ENCODE measurements at regions not wholly inside any gene's neighbourhood (a gene's known extent, or its start where the extent isn't known, plus 50 kb on each side); places are given as distances from the start of the nearest gene placed in this dataset.
"Not testable (repeated sequence)": the region's sequence is repeated elsewhere in the genome, so short reads cannot be mapped to it uniquely, and the experiment has no call there.

- no peak overlapping the region for H3K9ac ChIP-seq (ENCODE audit: insufficient read length)
- H3K9me3 ChIP-seq (ENCODE audit: low read depth, low read length) = no peaks in the 10 kb centered on the region
- no peak for TF ChIP-seq POLR2AphosphoS5 (IDR thresholded peaks at IDR 0.05; ENCODE audit: borderline replicate concordance, low read depth, low read length)
- TF ChIP-seq FOXP2 (optimal IDR thresholded peaks at IDR 0.05; ENCODE audit: control extremely low read depth, extremely low read length, insufficient read depth) = no peak
- no peak for TF ChIP-seq EZH2 (IDR thresholded peaks at IDR 0.05)
- no peak overlapping the region for H3K27ac ChIP-seq
- H3K36me3 ChIP-seq (ENCODE audit: insufficient read depth, low read length) = no peaks in the 10 kb centered on the region
- no peak overlapping the region for H3K4me3 ChIP-seq
- DNase-seq (ENCODE audit: low read depth, low spot score) = no peak
Measured at GRCh38 chr2:38489846-38490245, 112.8 kb upstream of the ATL2 start.

- TF ChIP-seq EZH2 (IDR thresholded peaks at IDR 0.05) (no peak), POLR2AphosphoS5 (IDR thresholded peaks at IDR 0.05; ENCODE audit: borderline replicate concordance, low read depth, low read length) (no peak), FOXP2 (optimal IDR thresholded peaks at IDR 0.05; ENCODE audit: control extremely low read depth, extremely low read length, insufficient read depth) (no peak)
- H3K9me3 ChIP-seq (ENCODE audit: low read depth, low read length) = no peaks in the 10 kb centered on the region
- no peak overlapping the region for H3K4me3 ChIP-seq
- H3K27ac ChIP-seq = no peak overlapping the region
- DNase-seq (ENCODE audit: low read depth, low spot score) = no peak
- no peaks in the 10 kb centered on the region for H3K36me3 ChIP-seq (ENCODE audit: insufficient read depth, low read length)
- H3K9ac ChIP-seq (ENCODE audit: insufficient read length) = no peak overlapping the region
Measured at GRCh38 chr2:38487852-38488251, 110.8 kb upstream of the ATL2 start.

DNA sequence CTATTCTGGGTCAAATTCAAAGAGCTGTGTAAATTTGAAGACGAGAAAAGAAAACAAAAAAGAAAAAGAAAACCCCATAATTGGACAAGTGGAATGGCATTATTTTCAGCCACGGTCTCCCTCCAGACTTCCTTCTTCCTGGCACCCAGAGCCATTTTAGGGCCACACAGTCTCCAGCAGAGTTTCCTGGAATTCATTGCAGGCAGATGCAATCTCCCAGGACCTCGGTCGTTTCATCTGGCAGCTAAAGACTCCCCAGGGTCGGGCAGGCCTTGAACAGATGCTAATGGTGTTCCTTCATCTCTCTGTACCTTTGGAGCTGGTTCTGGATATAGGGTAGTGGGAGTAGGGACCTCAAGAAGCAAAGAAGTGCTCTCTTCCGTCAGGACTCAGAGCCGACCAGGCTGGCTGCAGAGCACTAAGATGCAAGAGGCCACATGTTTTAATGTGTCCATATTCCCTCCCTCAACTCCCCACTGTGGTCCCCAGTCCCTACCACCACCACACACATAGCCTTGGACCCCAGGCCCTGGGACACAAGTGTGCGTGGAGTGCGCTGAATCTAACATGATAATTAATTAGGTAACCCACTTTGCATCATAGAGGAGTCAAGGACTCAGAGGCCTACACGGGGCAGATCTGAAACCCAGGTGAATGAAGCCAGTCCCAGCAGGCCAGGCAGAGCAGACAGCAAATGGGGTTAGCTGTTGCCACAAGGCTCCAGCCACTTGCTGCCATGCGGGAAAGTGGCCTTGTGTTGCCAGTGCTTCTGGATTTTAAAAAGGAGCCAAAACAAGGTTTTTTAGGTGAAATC is 109.3 kb upstream of the ATL2 start:
- H3K9me3 ChIP-seq (ENCODE audit: low read depth, low read length) = no peaks in the 10 kb centered on the region
- no peaks in the 10 kb centered on the region for H3K36me3 ChIP-seq (ENCODE audit: insufficient read depth, low read length)
- H3K27ac ChIP-seq = no peak overlapping the region
- no peak for TF ChIP-seq POLR2AphosphoS5 (IDR thresholded peaks at IDR 0.05; ENCODE audit: borderline replicate concordance, low read depth, low read length)
- TF ChIP-seq EZH2 (IDR thresholded peaks at IDR 0.05) = no peak
- no peak for TF ChIP-seq FOXP2 (optimal IDR thresholded peaks at IDR 0.05; ENCODE audit: control extremely low read depth, extremely low read length, insufficient read depth)
- no peak overlapping the region for H3K4me3 ChIP-seq
- H3K9ac ChIP-seq (ENCODE audit: insufficient read length) = no peak overlapping the region
- DNase-seq (ENCODE audit: low read depth, low spot score) = no peak

GRCh38 chr2:38485734-38486133 is 108.7 kb upstream of the ATL2 start:
- TF ChIP-seq FOXP2 (optimal IDR thresholded peaks at IDR 0.05; ENCODE audit: control extremely low read depth, extremely low read length, insufficient read depth) (no peak), EZH2 (IDR thresholded peaks at IDR 0.05) (no peak), POLR2AphosphoS5 (IDR thresholded peaks at IDR 0.05; ENCODE audit: borderline replicate concordance, low read depth, low read length) (no peak)
- H3K36me3 ChIP-seq (ENCODE audit: insufficient read depth, low read length) = no peaks in the 10 kb centered on the region
- H3K9ac ChIP-seq (ENCODE audit: insufficient read length) = no peak overlapping the region
- H3K27ac ChIP-seq = no peak overlapping the region
- H3K9me3 ChIP-seq (ENCODE audit: low read depth, low read length) = no peaks in the 10 kb centered on the region; the same call in 1 of the 2 replicates
- no peak for DNase-seq (ENCODE audit: low read depth, low spot score)
- no peak overlapping the region for H3K4me3 ChIP-seq

DNA sequence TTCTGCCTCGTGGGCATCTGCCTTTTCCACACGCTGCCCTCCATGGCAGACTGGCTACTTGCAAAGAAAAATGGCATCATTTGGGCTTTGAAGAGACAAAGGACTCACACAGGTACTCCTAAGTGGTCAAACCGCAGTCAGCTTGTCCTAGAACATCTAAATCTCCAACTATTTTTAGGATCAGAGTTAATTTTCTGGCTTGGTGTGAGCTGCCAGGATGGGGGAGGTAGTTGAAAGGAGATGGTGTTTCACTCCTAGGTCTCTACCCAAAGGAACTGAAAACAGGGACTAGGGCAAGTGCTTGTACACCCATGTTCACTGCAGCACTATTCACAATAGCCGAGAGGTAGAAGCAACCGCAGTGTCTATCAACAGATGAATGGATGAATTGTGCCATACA is 107.9 kb upstream of the ATL2 start:
- H3K4me3 ChIP-seq = no peak overlapping the region
- no peak overlapping the region for H3K27ac ChIP-seq
- H3K9ac ChIP-seq (ENCODE audit: insufficient read length) = no peak overlapping the region
- H3K36me3 ChIP-seq (ENCODE audit: insufficient read depth, low read length) = no peaks in the 10 kb centered on the region
- DNase-seq (ENCODE audit: low read depth, low spot score) = no peak
- H3K9me3 ChIP-seq (ENCODE audit: low read depth, low read length) = no peaks in the 10 kb centered on the region; the same call in 1 of the 2 replicates
- TF ChIP-seq EZH2 (IDR thresholded peaks at IDR 0.05) (no peak), POLR2AphosphoS5 (IDR thresholded peaks at IDR 0.05; ENCODE audit: borderline replicate concordance, low read depth, low read length) (no peak), FOXP2 (optimal IDR thresholded peaks at IDR 0.05; ENCODE audit: control extremely low read depth, extremely low read length, insufficient read depth) (no peak)

DNA sequence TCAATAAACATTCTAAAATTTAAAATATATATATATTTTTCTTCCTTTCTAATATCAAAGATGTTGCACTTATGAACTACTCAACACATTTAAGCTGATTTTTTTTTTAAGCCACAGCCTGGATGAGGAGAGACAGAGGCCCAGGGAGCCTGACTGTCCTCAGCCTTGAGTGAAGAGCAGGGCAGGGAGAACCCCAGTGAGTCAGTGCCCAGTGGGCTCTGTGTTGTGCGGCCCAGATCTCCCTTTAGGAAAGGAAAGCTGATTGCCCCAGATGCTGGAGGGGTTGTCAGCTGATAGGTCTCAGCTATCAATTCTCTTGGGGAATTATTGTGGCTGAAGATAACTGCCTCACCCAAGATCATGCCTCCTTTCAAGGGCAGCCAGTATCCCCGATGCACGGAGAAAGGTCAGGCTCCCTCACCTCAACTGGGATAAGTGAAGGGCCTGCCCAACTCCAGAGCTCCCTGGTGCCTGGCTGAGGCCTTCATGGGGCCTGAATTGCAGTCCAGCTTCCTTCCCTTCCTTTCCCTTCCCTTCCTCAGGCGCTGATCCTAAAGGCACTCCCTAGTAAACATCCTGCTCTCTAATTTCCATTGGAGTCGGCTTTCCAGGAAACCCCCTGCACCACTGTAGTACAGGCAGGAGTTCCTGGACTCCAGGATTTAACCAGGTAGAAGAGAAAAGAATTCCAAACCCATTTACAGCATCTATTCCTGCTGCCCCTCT is 106.9 kb upstream of the ATL2 start:
- TF ChIP-seq POLR2AphosphoS5 (IDR thresholded peaks at IDR 0.05; ENCODE audit: borderline replicate concordance, low read depth, low read length) = no peak
- TF ChIP-seq FOXP2 (optimal IDR thresholded peaks at IDR 0.05; ENCODE audit: control extremely low read depth, extremely low read length, insufficient read depth) = no peak
- TF ChIP-seq EZH2 (IDR thresholded peaks at IDR 0.05) = no peak
- DNase-seq (ENCODE audit: low read depth, low spot score) = no peak
- Histone ChIP-seq H3K9ac (ENCODE audit: insufficient read length) (no peak overlapping the region), H3K36me3 (ENCODE audit: insufficient read depth, low read length) (no peaks in the 10 kb centered on the region), H3K27ac (no peak overlapping the region), H3K4me3 (no peak overlapping the region), H3K9me3 (ENCODE audit: low read depth, low read length) (no peaks in the 10 kb centered on the region; the same call in 1 of the 2 replicates)

DNA sequence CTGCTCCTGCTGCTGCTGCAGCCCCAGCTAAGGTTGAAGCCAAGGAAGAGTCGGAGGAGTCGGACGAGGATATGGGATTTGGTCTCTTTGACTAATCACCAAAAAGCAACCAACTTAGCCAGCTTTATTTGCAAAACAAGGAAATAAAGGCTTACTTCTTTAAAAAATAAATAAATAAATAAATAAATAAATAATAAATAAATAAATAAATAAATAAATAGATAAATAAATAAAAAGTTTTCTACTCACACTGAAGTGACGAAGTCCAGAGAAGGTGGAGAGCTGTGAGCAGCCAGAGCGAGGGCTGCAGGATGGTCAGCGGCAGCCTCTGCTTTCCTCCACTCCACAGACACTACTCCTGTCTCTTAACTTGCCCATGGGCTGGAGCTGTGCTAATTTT is 105.6 kb upstream of the ATL2 start:
- not testable (repeated sequence) for H3K9ac ChIP-seq (ENCODE audit: insufficient read length); DNase-seq (ENCODE audit: low read depth, low spot score)

GRCh38 chr2:38480617-38481016 is 103.5 kb upstream of the ATL2 start:
- Histone ChIP-seq H3K9ac (ENCODE audit: insufficient read length) (no peak overlapping the region), H3K27ac (no peak overlapping the region), H3K36me3 (ENCODE audit: insufficient read depth, low read length) (no peaks in the 10 kb centered on the region), H3K9me3 (ENCODE audit: low read depth, low read length) (no peaks in the 10 kb centered on the region; the same call in 1 of the 2 replicates), H3K4me3 (no peak overlapping the region)
- DNase-seq (ENCODE audit: low read depth, low spot score) = no peak
- TF ChIP-seq FOXP2 (optimal IDR thresholded peaks at IDR 0.05; ENCODE audit: control extremely low read depth, extremely low read length, insufficient read depth) (no peak), EZH2 (IDR thresholded peaks at IDR 0.05) (no peak), POLR2AphosphoS5 (IDR thresholded peaks at IDR 0.05; ENCODE audit: borderline replicate concordance, low read depth, low read length) (no peak)

More for the DNA sequence above, 105.6 kb upstream of the ATL2 start:
- H3K36me3 ChIP-seq (ENCODE audit: insufficient read depth, low read length); H3K27ac ChIP-seq; H3K4me3 ChIP-seq; H3K9me3 ChIP-seq (ENCODE audit: low read depth, low read length): not testable (repeated sequence)
